ENCODE measurements at regions not wholly inside any gene's neighbourhood (a gene's known extent, or its start where the extent isn't known, plus 50 kb on each side); places are given as distances from the start of the nearest gene placed in this dataset.

DNA sequence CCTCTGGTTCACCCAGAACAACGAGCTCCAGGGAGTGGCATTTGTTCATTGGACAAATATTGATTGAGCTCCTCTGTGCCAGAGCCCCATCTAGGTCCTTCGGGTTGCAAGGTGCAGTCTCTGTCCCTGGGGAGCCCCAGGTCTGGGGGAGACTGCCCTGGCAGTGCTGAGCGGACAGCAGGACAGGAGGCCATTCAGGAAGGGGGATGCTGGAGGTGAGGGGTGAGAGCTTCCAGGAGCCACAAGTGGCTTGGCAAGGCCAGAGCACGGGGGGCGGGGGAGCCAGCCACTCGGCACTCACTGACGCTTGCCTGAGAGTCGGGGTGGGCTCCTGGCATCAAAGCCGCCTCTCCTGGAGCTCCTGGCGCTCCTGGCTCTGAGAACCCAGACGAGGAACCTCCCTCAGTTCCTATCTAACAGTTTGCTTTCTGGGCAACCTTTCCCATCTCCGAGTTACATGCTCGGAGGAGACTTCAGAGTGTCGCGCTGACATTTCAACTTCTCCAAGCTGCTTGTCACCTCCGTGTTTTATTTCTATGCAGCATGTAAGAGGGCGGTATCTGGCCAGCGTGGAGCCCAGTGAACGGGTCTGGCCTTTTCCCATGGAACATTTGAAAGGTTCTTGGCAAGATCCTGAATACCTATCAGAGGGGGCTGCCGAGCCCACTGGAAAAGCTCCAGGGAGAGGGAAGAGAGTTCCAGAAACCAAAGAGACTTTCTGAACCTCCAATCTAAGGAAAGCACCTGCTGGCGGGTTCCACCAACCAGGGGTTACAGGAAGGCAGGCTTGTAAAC is 62.0 kb upstream of the BCL11B start:
- no peak overlapping the region for H3K27ac ChIP-seq (ENCODE audit: low read depth, low read length)
- no peaks in the 10 kb centered on the region for H3K36me3 ChIP-seq (ENCODE audit: insufficient read depth, low read length)
- H3K79me2 ChIP-seq (ENCODE audit: insufficient read depth, low read length), result no peaks in the 10 kb centered on the region
- no peak overlapping the region for H2AFZ ChIP-seq (ENCODE audit: low read length)
- H3K9me3 ChIP-seq (ENCODE audit: low read depth, low read length), result no peaks in the 10 kb centered on the region
- H4K20me1 ChIP-seq (ENCODE audit: insufficient read depth, low read length), result no peaks in the 10 kb centered on the region
- no peak overlapping the region for H3K4me3 ChIP-seq (ENCODE audit: insufficient read depth, low read length)
- no peaks in the 10 kb centered on the region for H3K4me1 ChIP-seq (ENCODE audit: insufficient read depth, low read length)
- H3K27me3 ChIP-seq (ENCODE audit: insufficient read depth, low read length), result no peaks in the 10 kb centered on the region
- H3K4me2 ChIP-seq (ENCODE audit: insufficient read depth, low read length), result no peak overlapping the region
- no peak for DNase-seq (ENCODE audit: insufficient read length, low spot score, missing footprints)
- no peak for TF ChIP-seq CTCF (IDR thresholded peaks at IDR 0.05; ENCODE audit: extremely low read depth, low read depth, low read length)

GRCh38 chr14:99333214-99333613 is 61.2 kb upstream of the BCL11B start:
- Histone ChIP-seq H3K9me3 (ENCODE audit: low read depth, low read length) (no peaks in the 10 kb centered on the region), H3K79me2 (ENCODE audit: insufficient read depth, low read length) (no peaks in the 10 kb centered on the region), H3K36me3 (ENCODE audit: insufficient read depth, low read length) (no peaks in the 10 kb centered on the region), H4K20me1 (ENCODE audit: insufficient read depth, low read length) (no peaks in the 10 kb centered on the region), H3K27me3 (ENCODE audit: insufficient read depth, low read length) (no peaks in the 10 kb centered on the region), H3K4me3 (ENCODE audit: insufficient read depth, low read length) (no peak overlapping the region), H3K4me1 (ENCODE audit: insufficient read depth, low read length) (no peaks in the 10 kb centered on the region), H3K4me2 (ENCODE audit: insufficient read depth, low read length) (no peak overlapping the region), H2AFZ (ENCODE audit: low read length) (no peak overlapping the region), H3K27ac (ENCODE audit: low read depth, low read length) (no peak overlapping the region)
- TF ChIP-seq CTCF (IDR thresholded peaks at IDR 0.05; ENCODE audit: extremely low read depth, low read depth, low read length), result no peak
- no peak for DNase-seq (ENCODE audit: insufficient read length, low spot score, missing footprints)

- no peaks in the 10 kb centered on the region for H3K4me1 ChIP-seq (ENCODE audit: insufficient read depth, low read length)
- H4K20me1 ChIP-seq (ENCODE audit: insufficient read depth, low read length), result no peaks in the 10 kb centered on the region
- H3K27ac ChIP-seq (ENCODE audit: low read depth, low read length), result no peak overlapping the region
- DNase-seq (ENCODE audit: insufficient read length, low spot score, missing footprints), result no peak
- peaks cover 3% of the 10 kb centered on the region for H3K27me3 ChIP-seq (ENCODE audit: insufficient read depth, low read length)
- no peak overlapping the region for H3K4me2 ChIP-seq (ENCODE audit: insufficient read depth, low read length)
- no peak overlapping the region for H3K4me3 ChIP-seq (ENCODE audit: insufficient read depth, low read length)
- no peak overlapping the region for H2AFZ ChIP-seq (ENCODE audit: low read length)
- TF ChIP-seq CTCF (IDR thresholded peaks at IDR 0.05; ENCODE audit: extremely low read depth, low read depth, low read length), result no peak
- H3K79me2 ChIP-seq (ENCODE audit: insufficient read depth, low read length), result no peaks in the 10 kb centered on the region
- no peaks in the 10 kb centered on the region for H3K9me3 ChIP-seq (ENCODE audit: low read depth, low read length)
- H3K36me3 ChIP-seq (ENCODE audit: insufficient read depth, low read length), result no peaks in the 10 kb centered on the region
These were observed 59.8 kb upstream of the BCL11B start for GRCh38 chr14:99331811-99332210.

GRCh38 chr14:99330316-99331240 is 58.6 kb upstream of the BCL11B start:
- H3K27me3 ChIP-seq (ENCODE audit: insufficient read depth, low read length), result peaks cover 3% of the 10 kb centered on the region
- TF ChIP-seq CTCF (IDR thresholded peaks at IDR 0.05; ENCODE audit: extremely low read depth, low read depth, low read length), result no peak
- H3K36me3 ChIP-seq (ENCODE audit: insufficient read depth, low read length), result no peaks in the 10 kb centered on the region
- no peak overlapping the region for H3K4me2 ChIP-seq (ENCODE audit: insufficient read depth, low read length)
- H4K20me1 ChIP-seq (ENCODE audit: insufficient read depth, low read length), result no peaks in the 10 kb centered on the region
- H3K27ac ChIP-seq (ENCODE audit: low read depth, low read length), result no peak overlapping the region
- no peaks in the 10 kb centered on the region for H3K79me2 ChIP-seq (ENCODE audit: insufficient read depth, low read length)
- no peaks in the 10 kb centered on the region for H3K4me1 ChIP-seq (ENCODE audit: insufficient read depth, low read length)
- no peak overlapping the region for H3K4me3 ChIP-seq (ENCODE audit: insufficient read depth, low read length)
- H2AFZ ChIP-seq (ENCODE audit: low read length), result no peak overlapping the region
- DNase-seq (ENCODE audit: insufficient read length, low spot score, missing footprints), result no peak
- H3K9me3 ChIP-seq (ENCODE audit: low read depth, low read length), result no peaks in the 10 kb centered on the region
